HG03432 (cell line): ENCODE measurements at regions not wholly inside any gene's neighbourhood (a gene's known extent, or its start where the extent isn't known, plus 50 kb on each side); places are given as distances from the start of the nearest gene placed in this dataset.

Source experiments
- ATAC-seq: cut with Tn5 transposase; IDR thresholded peaks from one replicate; pipeline ENCODE4 v1.9.1; 2021; ENCODE audit warnings: mild to moderate bottlenecking, moderate library complexity; ENCODE audit not compliant: unreplicated experiment

- no peak for ATAC-seq
Observed at GRCh38 chr2:64825831-64826491, 163.2 kb upstream of the SLC1A4 start.

- ATAC-seq, result no peak
Observed at GRCh38 chr2:64826703-64827102, 162.5 kb upstream of the SLC1A4 start.

GRCh38 chr2:64828261-64828660 lies 160.9 kb upstream of the SLC1A4 start:
- no peak for ATAC-seq

GRCh38 chr2:64829525-64829924 lies 159.7 kb upstream of the SLC1A4 start:
- no peak for ATAC-seq

- peak; percentile 93 for ATAC-seq
Observed at GRCh38 chr2:64831134-64831976, 157.8 kb upstream of the SLC1A4 start.

GRCh38 chr2:64831977-64832328 lies 157.2 kb upstream of the SLC1A4 start:
- no peak for ATAC-seq

GRCh38 chr2:64832936-64833335 lies 156.3 kb upstream of the SLC1A4 start:
- no peak for ATAC-seq

GRCh38 chr2:64836566-64836965 lies 152.6 kb upstream of the SLC1A4 start:
- ATAC-seq, result no peak

GRCh38 chr2:64837116-64837731 lies 152.0 kb upstream of the SLC1A4 start:
- no peak for ATAC-seq

- no peak for ATAC-seq
Observed at GRCh38 chr2:64837925-64838641, 151.1 kb upstream of the SLC1A4 start.

GRCh38 chr2:64838817-64839216 lies 150.4 kb upstream of the SLC1A4 start:
- ATAC-seq, result no peak

- ATAC-seq, result peak; percentile 92
Observed at GRCh38 chr2:64839844-64840243, 149.4 kb upstream of the SLC1A4 start.

- ATAC-seq, result peak; percentile 10
Observed at GRCh38 chr2:64840426-64840881, 148.7 kb upstream of the SLC1A4 start.

- ATAC-seq, result no peak
Observed at GRCh38 chr2:64841461-64841860, 147.7 kb upstream of the SLC1A4 start.

- no peak for ATAC-seq
Observed at GRCh38 chr2:64842030-64842429, 147.2 kb upstream of the SLC1A4 start.

- no peak for ATAC-seq
Observed at GRCh38 chr2:64844087-64844486, 145.1 kb upstream of the SLC1A4 start.

GRCh38 chr2:64845273-64845905 lies 143.8 kb upstream of the SLC1A4 start:
- ATAC-seq, result no peak

GRCh38 chr2:64846177-64846576 lies 143.0 kb upstream of the SLC1A4 start:
- no peak for ATAC-seq

GRCh38 chr2:64847930-64848329 lies 141.3 kb upstream of the SLC1A4 start:
- ATAC-seq, result no peak

- ATAC-seq, result no peak
Observed at GRCh38 chr2:64848363-64848762, 140.8 kb upstream of the SLC1A4 start.

- no peak for ATAC-seq
Observed at GRCh38 chr2:64848945-64849344, 140.3 kb upstream of the SLC1A4 start.
